Breast epithelium (tissue), 4 donors: ENCODE measurements at regions not wholly inside any gene's neighbourhood (a gene's known extent, or its start where the extent isn't known, plus 50 kb on each side); places are given as distances from the start of the nearest gene placed in this dataset.

Experiments
- DNase-seq, 2 donors: peaks; one replicate each; pipeline ENCODE4 v3.0.0-alpha.2; 2019; ENCODE audit warnings: low spot score in 2 of 2
- H3K27ac ChIP-seq, 2 donors: fragments of 200-600 bp; sonication (generic) in 1 of 2; one replicate each; pipeline ENCODE4 v1.5.1; 2016 to 2019; ENCODE audit warnings: mild to moderate bottlenecking in 1 of 2
- H3K27me3 ChIP-seq, 2 donors: fragments of 200-600 bp; sonication (generic) in 1 of 2; one replicate each; pipeline versions ENCODE4 v1.5.1 to v1.6.0; 2017 to 2019; ENCODE audit warnings: control low read depth in 1 of 2, mild to moderate bottlenecking in 1 of 2
- H3K36me3 ChIP-seq: fragments of 200-600 bp; one replicate; pipeline ENCODE4 v1.5.1; 2019
- H3K4me1 ChIP-seq, 2 donors: fragments of 200-600 bp; sonication (generic); one replicate each; pipeline ENCODE4 v1.5.1; 2016 to 2019; ENCODE audit warnings: control low read depth in 1 of 2
- H3K4me3 ChIP-seq, 3 donors: fragments of 200-600 bp; sonication (generic); 1 replicate in 2 of 3; 2 replicates in 1 of 3; pipeline ENCODE4 v1.5.1; 2016 to 2019; ENCODE audit warnings: mild to moderate bottlenecking in 3 of 3, moderate library complexity in 2 of 3
- H3K9me3 ChIP-seq, 2 donors: fragments of 200-600 bp; sonication (generic) in 1 of 2; one replicate each; pipeline ENCODE4 v1.5.1; 2016 to 2019; ENCODE audit warnings: control low read depth in 1 of 2
- CTCF ChIP-seq, 3 donors: fragments of 450-650 bp; IDR thresholded peaks; one replicate each; pipeline ENCODE4 v1.5.1; 2016 to 2017; ENCODE audit warnings: antibody characterized with exemption in 3 of 3, mild to moderate bottlenecking in 3 of 3, moderate library complexity in 3 of 3
- POLR2A ChIP-seq: fragments of 450-650 bp; IDR thresholded peaks from one replicate; pipeline ENCODE4 v1.6.1; 2016; ENCODE audit warnings: antibody characterized with exemption, mild to moderate bottlenecking, moderate library complexity
- POLR2AphosphoS5 ChIP-seq, 3 donors: sonication (generic); formaldehyde crosslinking; IDR thresholded peaks; one replicate each; pipeline ENCODE4 v1.6.1; 2017; ENCODE audit warnings: antibody characterized with exemption in 3 of 3
- intact Hi-C: fragments of 100-400 bp; cut with DNase I; formaldehyde crosslinking; loops from one replicate; pipeline ENCODE4 v1.15.1; 2023; ENCODE audit warnings: low total_unique reads

DNA sequence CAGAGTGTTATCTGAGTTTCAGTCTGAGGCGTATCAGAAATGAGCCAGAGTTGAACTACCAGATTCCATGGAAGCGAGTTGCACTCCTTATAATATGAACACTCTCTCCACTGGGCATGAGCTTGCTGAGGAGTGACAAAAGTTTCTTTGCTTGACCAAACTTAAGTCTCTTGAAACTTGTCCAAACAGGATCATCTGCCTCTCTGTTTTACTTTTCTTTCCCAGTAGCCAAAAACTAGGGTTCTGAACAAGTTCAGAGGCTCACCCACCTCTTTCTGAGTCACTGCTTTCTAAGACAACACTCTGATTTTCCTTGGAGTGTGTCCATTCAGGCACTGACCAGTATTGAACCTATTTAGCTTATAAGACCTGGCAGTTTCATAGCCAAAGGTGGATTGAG is 233.2 kb upstream of the TCF4 start:
- intact Hi-C loops, result no loop called here
- Histone ChIP-seq H3K36me3 (no peaks in the 10 kb centered on the region), H3K9me3 (peaks cover 0 to 8% of the 10 kb centered on the region in 2 donors), H3K4me1 (no peaks in the 10 kb centered on the region), H3K27me3 (no peaks in the 10 kb centered on the region), H3K4me3 (no peak overlapping the region), H3K27ac (no peak overlapping the region)
- no peak for TF ChIP-seq POLR2A
- no peak for TF ChIP-seq CTCF (IDR thresholded peaks at IDR 0.05)
- no peak for TF ChIP-seq POLR2AphosphoS5 (IDR thresholded peaks at IDR 0.05)
- DNase-seq, result no peak

DNA sequence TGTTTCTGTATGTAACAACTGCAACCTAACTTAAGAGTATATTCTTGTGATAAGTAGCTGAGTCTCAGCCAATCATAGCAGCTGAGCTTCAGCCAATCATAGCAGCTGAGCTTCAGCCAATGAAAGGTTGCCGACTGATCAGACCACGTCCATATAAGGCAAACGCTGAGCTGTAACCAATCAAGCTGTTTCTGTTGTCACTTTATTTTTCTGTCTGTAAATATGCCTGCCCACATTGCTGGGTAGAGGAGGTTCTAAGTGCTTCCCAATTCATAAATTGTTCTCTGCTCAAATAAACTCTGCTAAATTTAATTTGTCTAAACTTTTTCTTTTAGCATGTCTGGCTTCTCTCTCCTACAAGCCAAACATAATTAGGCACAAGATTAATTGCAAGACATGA is 231.5 kb upstream of the TCF4 start:
- TF ChIP-seq CTCF (IDR thresholded peaks at IDR 0.05) (no peak), POLR2AphosphoS5 (IDR thresholded peaks at IDR 0.05) (no peak), POLR2A (no peak)
- Histone ChIP-seq H3K27ac (no peak overlapping the region), H3K36me3 (no peaks in the 10 kb centered on the region), H3K9me3 (no peaks in the 10 kb centered on the region), H3K4me1 (no peaks in the 10 kb centered on the region), H3K4me3 (no peak overlapping the region), H3K27me3 (no peaks in the 10 kb centered on the region)
- intact Hi-C loops, result no loop called here
- no peak for DNase-seq

DNA sequence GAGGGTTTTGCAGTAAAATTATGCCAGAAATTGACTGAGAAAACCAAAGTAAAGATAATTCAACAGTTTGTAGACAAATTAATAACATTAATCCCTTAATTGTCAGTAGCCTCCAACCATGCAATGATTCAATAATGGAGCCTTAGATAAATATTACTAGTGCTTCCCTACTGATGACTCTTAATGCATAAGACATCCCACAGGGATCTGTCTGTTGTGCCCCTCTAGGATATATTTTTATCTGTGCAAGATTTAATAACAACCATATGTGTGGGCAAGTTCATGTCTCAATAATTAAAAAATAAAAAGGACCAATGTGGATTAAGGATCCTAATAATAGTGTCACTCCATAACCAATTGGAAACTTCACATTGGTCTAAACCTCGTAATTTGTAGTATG is 230.3 kb upstream of the TCF4 start:
- no peaks in the 10 kb centered on the region for H3K36me3 ChIP-seq
- DNase-seq, result no peak
- no peak overlapping the region for H3K4me3 ChIP-seq
- TF ChIP-seq CTCF (IDR thresholded peaks at IDR 0.05), result no peak
- no peak for TF ChIP-seq POLR2A
- TF ChIP-seq POLR2AphosphoS5 (IDR thresholded peaks at IDR 0.05), result no peak
- no peaks in the 10 kb centered on the region for H3K4me1 ChIP-seq
- H3K27ac ChIP-seq, result no peak overlapping the region
- intact Hi-C loops, result no loop called here
- H3K9me3 ChIP-seq, result no peaks in the 10 kb centered on the region
- H3K27me3 ChIP-seq, result no peaks in the 10 kb centered on the region

DNA sequence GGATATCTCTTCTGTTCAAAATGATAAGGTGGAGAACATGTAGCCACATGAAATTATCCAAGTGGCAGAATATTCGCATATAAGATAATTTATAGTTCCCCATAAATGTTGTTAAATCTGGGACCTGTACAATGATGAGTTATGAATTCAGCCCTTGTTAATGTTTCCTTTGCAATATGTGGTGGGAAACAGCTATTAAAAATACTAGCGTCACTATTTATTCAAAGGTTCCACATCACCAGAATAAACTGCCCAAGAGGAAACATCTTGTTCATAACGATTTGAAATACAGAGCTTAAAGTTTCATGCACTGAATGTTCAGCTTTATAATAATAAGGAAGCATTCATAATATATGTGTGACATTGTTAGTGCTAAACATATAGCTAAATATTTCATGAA is 223.9 kb upstream of the TCF4 start:
- Histone ChIP-seq H3K4me1 (no peaks in the 10 kb centered on the region), H3K36me3 (no peaks in the 10 kb centered on the region), H3K4me3 (no peak overlapping the region), H3K27me3 (no peaks in the 10 kb centered on the region), H3K27ac (no peak overlapping the region), H3K9me3 (no peaks in the 10 kb centered on the region)
- TF ChIP-seq CTCF (IDR thresholded peaks at IDR 0.05), result no peak
- no peak for TF ChIP-seq POLR2A
- TF ChIP-seq POLR2AphosphoS5 (IDR thresholded peaks at IDR 0.05), result no peak
- DNase-seq, result no peak
- intact Hi-C loops, result no loop called here

DNA sequence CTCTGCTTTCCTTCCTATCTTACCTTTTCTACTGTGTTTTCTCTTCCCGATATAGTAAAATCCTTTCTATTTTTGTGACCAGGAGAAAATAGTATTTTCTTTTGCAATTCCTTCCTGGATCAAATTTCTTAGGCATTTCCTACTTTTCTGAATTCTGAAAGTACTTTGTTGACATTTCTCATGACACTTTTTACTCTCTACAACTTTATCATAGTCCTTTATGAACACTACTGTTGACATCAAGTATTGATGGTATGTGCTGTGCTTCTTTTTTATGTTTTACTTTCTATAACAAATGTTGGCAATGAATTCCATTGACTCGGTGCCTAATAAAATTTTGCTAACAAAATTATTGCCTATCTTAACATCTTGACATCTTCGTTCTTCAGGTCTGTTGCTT is 217.7 kb upstream of the TCF4 start:
- no peak for DNase-seq
- Histone ChIP-seq H3K36me3 (no peaks in the 10 kb centered on the region), H3K4me1 (no peaks in the 10 kb centered on the region), H3K4me3 (no peak overlapping the region), H3K27ac (no peak overlapping the region), H3K9me3 (peaks cover 0 to 3% of the 10 kb centered on the region in 2 donors), H3K27me3 (no peaks in the 10 kb centered on the region)
- intact Hi-C loops, result loop anchor here (5.0 kb wide), 1 partner anchor 182 kb away; no protein-coding TSS in a partner anchor
- TF ChIP-seq POLR2AphosphoS5 (IDR thresholded peaks at IDR 0.05), result no peak

GRCh38 chr18:55795101-55795669 is 207.2 kb upstream of the TCF4 start:
- no peaks in the 10 kb centered on the region for H3K9me3 ChIP-seq
- intact Hi-C loops, result no loop called here
- no peaks in the 10 kb centered on the region for H3K4me1 ChIP-seq
- DNase-seq, result no peak
- peak overlapping the region; percentile 51 to 72 for H3K27ac ChIP-seq
- H3K4me3 ChIP-seq, result peak overlapping the region in 2 of 3 donors; percentile 3 to 42
- H3K36me3 ChIP-seq, result no peaks in the 10 kb centered on the region
- H3K27me3 ChIP-seq, result no peaks in the 10 kb centered on the region
- TF ChIP-seq POLR2AphosphoS5 (IDR thresholded peaks at IDR 0.05) (no peak), POLR2A (no peak), CTCF (IDR thresholded peaks at IDR 0.05) (no peak)
